Lower lobe of right lung (tissue), 2 donors: ENCODE measurements at regions not wholly inside any gene's neighbourhood (a gene's known extent, or its start where the extent isn't known, plus 50 kb on each side); places are given as distances from the start of the nearest gene placed in this dataset.
A peak's percentile ranks its signal among the peaks of the same experiment; 100 is the strongest.

Source experiments
- ATAC-seq, 2 donors: fragments of 200-7000 bp; cut with Tn5 transposase; one replicate each; pipeline ENCODE4 v1.9.1; 2020 to 2022; ENCODE audit warnings: mild to moderate bottlenecking in 2 of 2, moderate library complexity in 2 of 2
- DNase-seq: peaks from one replicate; pipeline ENCODE4 v3.0.0-alpha.2; 2020
- H3K27ac ChIP-seq: fragments of 200-600 bp; one replicate; pipeline ENCODE4 v1.8.0; 2022
- H3K27me3 ChIP-seq: fragments of 200-600 bp; one replicate; pipeline ENCODE4 v1.8.0; 2022; ENCODE audit warnings: low read depth
- H3K36me3 ChIP-seq: fragments of 200-600 bp; one replicate; pipeline ENCODE4 v1.8.0; 2022; ENCODE audit warnings: mild to moderate bottlenecking
- H3K4me1 ChIP-seq: fragments of 200-600 bp; one replicate; pipeline ENCODE4 v1.8.0; 2022
- H3K4me3 ChIP-seq: fragments of 200-600 bp; one replicate; pipeline ENCODE4 v1.8.0; 2022; ENCODE audit warnings: mild to moderate bottlenecking
- H3K9me3 ChIP-seq: fragments of 200-600 bp; one replicate; pipeline ENCODE4 v1.8.0; 2022
- intact Hi-C: fragments of 100-400 bp; cut with DNase I; formaldehyde crosslinking; loops from one replicate; pipeline ENCODE4 v1.11.0; 2022
- TF ChIP-seq, protein P1 (sequence below): fragments of 200-600 bp; IDR thresholded peaks from one replicate; pipeline ENCODE4 v1.8.0; 2022; ENCODE audit warnings: antibody characterized with exemption, mild to moderate bottlenecking
- donor health status: DM: no; HTN: yes; CAD: no; lungs with severe emphysema.

DNA sequence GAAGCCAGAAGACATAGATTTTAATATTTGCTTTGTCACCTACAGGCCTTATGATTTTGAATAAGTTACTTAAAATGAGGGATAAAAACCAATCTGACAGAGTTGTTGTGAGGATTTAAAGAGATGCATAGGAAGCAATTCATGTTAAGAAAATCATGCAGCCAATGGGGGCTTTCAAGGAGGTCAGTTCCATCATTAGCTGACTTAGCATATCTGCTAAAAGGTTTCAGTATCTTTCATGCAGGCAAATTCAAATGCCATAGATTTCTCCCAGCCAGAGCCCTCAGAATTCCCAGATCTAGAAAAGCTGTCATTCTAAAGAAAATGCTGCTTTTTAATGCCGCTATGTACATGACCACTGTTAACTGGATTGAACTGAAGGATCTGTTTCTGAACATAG is 176.1 kb downstream of the GOLIM4 start:
- TF ChIP-seq, protein P1, sequence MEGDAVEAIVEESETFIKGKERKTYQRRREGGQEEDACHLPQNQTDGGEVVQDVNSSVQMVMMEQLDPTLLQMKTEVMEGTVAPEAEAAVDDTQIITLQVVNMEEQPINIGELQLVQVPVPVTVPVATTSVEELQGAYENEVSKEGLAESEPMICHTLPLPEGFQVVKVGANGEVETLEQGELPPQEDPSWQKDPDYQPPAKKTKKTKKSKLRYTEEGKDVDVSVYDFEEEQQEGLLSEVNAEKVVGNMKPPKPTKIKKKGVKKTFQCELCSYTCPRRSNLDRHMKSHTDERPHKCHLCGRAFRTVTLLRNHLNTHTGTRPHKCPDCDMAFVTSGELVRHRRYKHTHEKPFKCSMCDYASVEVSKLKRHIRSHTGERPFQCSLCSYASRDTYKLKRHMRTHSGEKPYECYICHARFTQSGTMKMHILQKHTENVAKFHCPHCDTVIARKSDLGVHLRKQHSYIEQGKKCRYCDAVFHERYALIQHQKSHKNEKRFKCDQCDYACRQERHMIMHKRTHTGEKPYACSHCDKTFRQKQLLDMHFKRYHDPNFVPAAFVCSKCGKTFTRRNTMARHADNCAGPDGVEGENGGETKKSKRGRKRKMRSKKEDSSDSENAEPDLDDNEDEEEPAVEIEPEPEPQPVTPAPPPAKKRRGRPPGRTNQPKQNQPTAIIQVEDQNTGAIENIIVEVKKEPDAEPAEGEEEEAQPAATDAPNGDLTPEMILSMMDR = no peak
- ATAC-seq = no peak
- intact Hi-C loops = no loop called here
- DNase-seq = no peak
- H3K4me3 ChIP-seq = no peak overlapping the region
- H3K9me3 ChIP-seq = no peaks in the 10 kb centered on the region
- no peaks in the 10 kb centered on the region for H3K4me1 ChIP-seq
- H3K27me3 ChIP-seq = no peaks in the 10 kb centered on the region
- H3K36me3 ChIP-seq = no peaks in the 10 kb centered on the region
- H3K27ac ChIP-seq = no peak overlapping the region

DNA sequence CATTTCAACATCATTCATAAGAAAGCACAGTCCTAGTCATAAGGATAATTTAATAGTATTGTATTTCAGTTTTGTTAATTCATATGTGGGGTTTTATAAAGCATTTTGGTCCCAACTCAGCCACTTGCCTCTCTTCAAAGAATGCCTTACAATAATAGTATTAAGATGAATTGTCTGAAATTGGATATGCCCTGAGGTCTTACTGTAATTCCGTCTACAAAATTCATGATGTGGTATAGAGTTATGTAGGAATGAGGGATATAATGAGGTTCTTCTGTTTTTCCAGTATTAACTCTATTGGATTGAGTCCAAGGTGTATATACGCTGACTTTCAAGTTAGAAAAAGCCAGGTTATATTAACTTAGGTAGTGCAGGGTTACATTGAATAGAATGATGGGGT is 177.0 kb downstream of the GOLIM4 start:
- DNase-seq = no peak
- intact Hi-C loops = no loop called here
- no peaks in the 10 kb centered on the region for H3K36me3 ChIP-seq
- TF ChIP-seq, protein P1 = no peak
- H3K27ac ChIP-seq = no peak overlapping the region
- no peak for ATAC-seq
- H3K9me3 ChIP-seq = no peaks in the 10 kb centered on the region
- H3K4me3 ChIP-seq = no peak overlapping the region
- no peaks in the 10 kb centered on the region for H3K27me3 ChIP-seq
- H3K4me1 ChIP-seq = no peaks in the 10 kb centered on the region

- Histone ChIP-seq H3K9me3 (no peaks in the 10 kb centered on the region), H3K4me1 (no peaks in the 10 kb centered on the region), H3K4me3 (no peak overlapping the region), H3K27ac (no peak overlapping the region), H3K27me3 (no peaks in the 10 kb centered on the region), H3K36me3 (no peaks in the 10 kb centered on the region)
- DNase-seq (no peak), ATAC-seq (no peak)
- TF ChIP-seq, protein P1 = no peak
- intact Hi-C loops = no loop called here
Measured at GRCh38 chr3:167918008-167918596, 177.6 kb downstream of the GOLIM4 start.

- no peak overlapping the region for H3K27ac ChIP-seq
- intact Hi-C loops = no loop called here
- no peak overlapping the region for H3K4me3 ChIP-seq
- no peaks in the 10 kb centered on the region for H3K9me3 ChIP-seq
- no peaks in the 10 kb centered on the region for H3K4me1 ChIP-seq
- ATAC-seq = peak; percentile 64 to 72
- no peaks in the 10 kb centered on the region for H3K36me3 ChIP-seq
- TF ChIP-seq, protein P1 = peak; percentile 12
- DNase-seq = peak; percentile 43
- H3K27me3 ChIP-seq = no peaks in the 10 kb centered on the region
Measured at GRCh38 chr3:167913219-167913835, 177.8 kb downstream of the SERPINI1 start.

DNA sequence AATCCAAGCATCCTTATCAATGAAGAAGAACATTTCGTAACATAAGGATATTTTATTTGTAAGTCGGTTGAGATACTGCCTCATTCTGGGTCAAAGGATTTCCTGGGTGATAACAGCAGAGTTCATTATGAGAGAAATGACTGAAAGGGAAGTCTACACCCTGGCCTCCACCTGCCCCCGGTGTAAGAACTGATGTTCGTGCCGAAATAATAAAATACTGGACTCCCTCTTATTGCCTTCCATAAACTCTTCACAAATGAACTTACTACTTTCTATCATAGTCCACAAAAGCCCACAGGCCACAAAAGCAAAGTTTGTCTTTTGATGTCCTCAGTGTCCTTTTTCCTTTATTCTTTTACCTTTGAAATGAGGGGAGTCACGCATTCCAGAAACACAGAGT is 174.4 kb downstream of the SERPINI1 start:
- Histone ChIP-seq H3K27me3 (no peaks in the 10 kb centered on the region), H3K27ac (no peak overlapping the region), H3K4me1 (no peaks in the 10 kb centered on the region), H3K9me3 (no peaks in the 10 kb centered on the region), H3K36me3 (no peaks in the 10 kb centered on the region), H3K4me3 (no peak overlapping the region)
- DNase-seq (no peak), ATAC-seq (no peak)
- TF ChIP-seq, protein P1 = no peak
- intact Hi-C loops = no loop called here
